ENCODE measurements at regions not wholly inside any gene's neighbourhood (a gene's known extent, or its start where the extent isn't known, plus 50 kb on each side); places are given as distances from the start of the nearest gene placed in this dataset.

DNA sequence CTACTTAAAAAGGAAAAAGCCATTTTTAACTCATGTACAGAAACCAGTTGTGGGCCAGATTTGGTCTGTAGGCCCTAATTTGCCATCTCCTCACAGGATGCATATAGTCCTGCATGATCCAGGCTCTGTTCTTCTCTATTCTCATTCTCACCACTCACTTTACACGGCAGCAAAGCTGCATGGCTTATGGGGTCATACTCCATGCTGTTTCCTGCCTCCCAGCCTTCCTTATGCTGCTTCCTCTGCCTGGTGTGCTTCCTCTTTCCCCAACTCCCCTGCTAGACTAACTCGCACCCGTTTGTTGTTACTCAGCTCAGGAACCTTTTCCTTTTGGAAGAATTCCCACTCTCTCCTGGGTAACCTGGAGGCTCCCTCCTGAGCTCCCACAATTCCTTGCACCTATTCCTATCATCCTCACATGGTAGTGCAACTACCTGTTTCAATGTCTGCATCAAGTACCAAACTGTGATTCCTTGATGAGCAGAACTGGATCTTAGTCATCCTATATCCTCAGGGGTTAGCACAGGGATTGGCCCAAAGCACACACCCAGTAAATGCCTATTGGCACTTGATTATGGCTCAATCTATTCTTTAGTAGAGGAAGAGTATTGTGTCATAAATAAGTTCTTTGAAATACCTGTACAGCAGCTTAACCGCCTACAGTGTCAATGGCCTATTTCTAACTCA, 172.1 kb upstream of the MITF start:
- TF ChIP-seq, protein P1, sequence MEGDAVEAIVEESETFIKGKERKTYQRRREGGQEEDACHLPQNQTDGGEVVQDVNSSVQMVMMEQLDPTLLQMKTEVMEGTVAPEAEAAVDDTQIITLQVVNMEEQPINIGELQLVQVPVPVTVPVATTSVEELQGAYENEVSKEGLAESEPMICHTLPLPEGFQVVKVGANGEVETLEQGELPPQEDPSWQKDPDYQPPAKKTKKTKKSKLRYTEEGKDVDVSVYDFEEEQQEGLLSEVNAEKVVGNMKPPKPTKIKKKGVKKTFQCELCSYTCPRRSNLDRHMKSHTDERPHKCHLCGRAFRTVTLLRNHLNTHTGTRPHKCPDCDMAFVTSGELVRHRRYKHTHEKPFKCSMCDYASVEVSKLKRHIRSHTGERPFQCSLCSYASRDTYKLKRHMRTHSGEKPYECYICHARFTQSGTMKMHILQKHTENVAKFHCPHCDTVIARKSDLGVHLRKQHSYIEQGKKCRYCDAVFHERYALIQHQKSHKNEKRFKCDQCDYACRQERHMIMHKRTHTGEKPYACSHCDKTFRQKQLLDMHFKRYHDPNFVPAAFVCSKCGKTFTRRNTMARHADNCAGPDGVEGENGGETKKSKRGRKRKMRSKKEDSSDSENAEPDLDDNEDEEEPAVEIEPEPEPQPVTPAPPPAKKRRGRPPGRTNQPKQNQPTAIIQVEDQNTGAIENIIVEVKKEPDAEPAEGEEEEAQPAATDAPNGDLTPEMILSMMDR (IDR thresholded peaks at IDR 0.05), result no peak
- no peak for TF ChIP-seq POLR2A (IDR thresholded peaks at IDR 0.05)
